ENCODE measurements at regions not wholly inside any gene's neighbourhood (a gene's known extent, or its start where the extent isn't known, plus 50 kb on each side); places are given as distances from the start of the nearest gene placed in this dataset.
"Not testable (repeated sequence)": the region's sequence is repeated elsewhere in the genome, so short reads cannot be mapped to it uniquely, and the experiment has no call there.

GRCh38 chr2:240253583-240254145 is 113.2 kb upstream of the OTOS start:
- DNase-seq (ENCODE audit: low read depth in 2 of 2) = no peak

DNA sequence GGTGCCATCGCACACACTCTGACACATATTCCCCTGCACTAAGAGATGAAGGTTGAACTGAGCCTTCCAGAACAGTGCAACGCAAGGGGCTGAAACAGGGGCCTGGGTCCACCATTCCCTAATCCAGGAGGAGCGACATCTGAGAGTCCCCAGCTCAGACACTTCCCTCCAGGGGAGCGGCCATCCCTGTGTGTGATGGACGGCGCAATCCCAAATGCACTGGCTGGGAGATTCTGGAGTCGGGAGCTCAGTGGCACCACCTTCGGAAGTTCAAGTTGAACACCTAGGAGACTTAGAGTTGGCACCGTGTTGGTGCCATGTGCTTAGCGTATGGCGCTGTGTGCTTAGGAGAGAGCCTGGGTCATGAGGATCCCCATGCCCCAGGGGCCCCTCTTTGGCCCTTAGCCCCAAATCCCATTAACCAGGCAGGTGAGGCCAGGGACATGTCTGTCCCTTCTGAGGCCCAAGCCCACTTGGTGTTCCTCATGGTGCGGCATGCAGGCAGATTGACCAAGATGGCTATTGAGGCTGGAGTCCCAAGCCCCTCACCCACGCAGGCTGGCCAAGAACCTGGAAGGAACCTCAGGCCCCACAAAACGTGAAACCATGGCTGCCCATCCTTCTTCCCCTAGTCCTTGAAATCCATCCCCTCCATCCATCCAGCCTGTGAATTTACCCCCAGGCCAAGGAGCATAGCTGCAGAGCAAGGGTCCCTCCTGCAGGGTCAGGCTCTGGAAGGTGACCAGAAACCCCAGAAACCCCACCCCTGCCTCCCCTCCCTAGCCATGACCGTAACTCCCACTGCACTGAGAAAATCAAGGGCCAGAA is 114.1 kb upstream of the OTOS start:
- no peak for DNase-seq (ENCODE audit: low read depth in 2 of 2)

DNA sequence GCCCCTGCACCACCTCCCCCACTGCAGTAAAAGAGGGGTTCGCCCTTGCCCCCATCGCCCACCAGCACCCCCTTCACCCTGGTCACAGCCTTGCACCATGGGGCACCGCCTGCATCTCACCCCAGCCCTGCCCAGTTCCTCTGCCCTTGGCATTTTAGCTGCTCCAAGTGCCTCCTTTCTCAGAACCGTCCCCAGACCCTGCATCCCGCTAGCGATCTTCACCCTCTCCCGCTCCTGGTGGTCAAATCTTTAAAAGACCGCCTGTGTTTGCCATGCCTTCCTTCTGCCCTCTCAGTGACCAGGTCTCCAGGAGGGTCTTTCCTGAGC is 114.7 kb upstream of the OTOS start:
- DNase-seq (ENCODE audit: low read depth in 2 of 2) = no peak

DNA sequence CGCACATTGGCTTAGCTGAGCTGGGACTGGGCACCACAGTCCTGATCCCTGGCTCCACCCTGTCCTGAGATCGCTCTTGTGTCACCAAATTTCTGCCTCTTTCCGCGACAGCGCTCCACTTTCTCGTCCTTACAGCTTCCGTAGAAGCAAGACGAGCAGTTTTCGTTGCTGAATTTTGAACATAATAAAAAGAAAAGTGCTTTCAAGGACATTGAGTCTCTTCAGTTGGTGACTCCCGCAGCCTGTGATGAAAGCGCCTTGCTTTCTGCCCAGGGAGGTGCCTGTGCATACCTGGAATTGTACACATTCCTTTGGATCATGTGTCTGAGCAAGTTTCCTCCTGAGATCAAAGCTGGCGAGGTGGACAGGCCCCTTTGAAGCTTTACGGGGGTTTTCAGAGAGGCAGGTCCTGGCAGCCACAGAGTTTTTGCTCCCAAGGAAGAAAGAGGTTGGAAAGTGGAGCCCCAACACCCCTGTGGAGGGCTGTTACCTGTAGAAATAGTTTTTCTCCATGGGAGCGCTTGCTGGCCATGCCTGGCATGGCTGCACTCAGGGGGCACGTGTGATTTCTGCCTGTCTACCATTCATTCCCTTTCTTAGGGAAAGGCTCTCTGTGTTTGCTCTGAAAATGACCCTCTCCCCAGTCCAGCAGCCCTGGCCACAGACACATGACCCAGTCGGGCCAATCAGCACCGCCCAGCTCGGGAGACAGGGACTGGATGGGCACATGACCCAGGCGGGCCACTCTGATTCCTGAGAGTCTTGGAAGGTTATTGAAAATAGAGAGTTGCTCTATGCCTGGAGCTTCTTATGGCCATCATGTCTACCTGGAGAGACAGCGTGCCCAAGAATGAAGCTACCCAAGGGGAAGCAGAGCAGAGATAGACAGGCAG is 115.6 kb upstream of the OTOS start:
- no peak for DNase-seq (ENCODE audit: low read depth in 2 of 2)

GRCh38 chr2:240256704-240257637 is 116.5 kb upstream of the OTOS start:
- no peak for DNase-seq (ENCODE audit: low read depth in 2 of 2)

GRCh38 chr2:240257940-240258580 is 117.6 kb upstream of the OTOS start:
- no peak for DNase-seq (ENCODE audit: low read depth in 2 of 2)

DNA sequence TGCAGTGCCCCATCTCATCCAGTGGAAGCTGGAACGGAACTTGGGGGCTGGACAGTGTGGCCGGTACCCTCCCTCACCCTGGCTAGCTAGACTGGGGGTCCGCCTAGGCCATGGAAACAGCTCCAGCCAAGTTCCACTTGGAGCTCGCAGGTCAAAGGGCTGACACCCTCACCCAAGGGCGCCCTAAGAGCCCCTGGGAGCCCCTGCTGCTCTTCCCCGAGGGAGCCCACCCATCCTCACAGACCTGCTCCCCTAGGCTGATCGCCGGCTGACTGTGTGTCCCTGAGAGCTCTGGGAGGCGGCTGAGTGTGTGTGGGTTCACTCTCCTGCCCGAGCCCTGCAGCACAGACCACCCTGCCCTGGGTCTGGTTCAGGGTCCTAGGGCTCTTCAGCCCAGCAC is 118.2 kb upstream of the OTOS start:
- no peak for DNase-seq (ENCODE audit: low read depth in 2 of 2)

DNA sequence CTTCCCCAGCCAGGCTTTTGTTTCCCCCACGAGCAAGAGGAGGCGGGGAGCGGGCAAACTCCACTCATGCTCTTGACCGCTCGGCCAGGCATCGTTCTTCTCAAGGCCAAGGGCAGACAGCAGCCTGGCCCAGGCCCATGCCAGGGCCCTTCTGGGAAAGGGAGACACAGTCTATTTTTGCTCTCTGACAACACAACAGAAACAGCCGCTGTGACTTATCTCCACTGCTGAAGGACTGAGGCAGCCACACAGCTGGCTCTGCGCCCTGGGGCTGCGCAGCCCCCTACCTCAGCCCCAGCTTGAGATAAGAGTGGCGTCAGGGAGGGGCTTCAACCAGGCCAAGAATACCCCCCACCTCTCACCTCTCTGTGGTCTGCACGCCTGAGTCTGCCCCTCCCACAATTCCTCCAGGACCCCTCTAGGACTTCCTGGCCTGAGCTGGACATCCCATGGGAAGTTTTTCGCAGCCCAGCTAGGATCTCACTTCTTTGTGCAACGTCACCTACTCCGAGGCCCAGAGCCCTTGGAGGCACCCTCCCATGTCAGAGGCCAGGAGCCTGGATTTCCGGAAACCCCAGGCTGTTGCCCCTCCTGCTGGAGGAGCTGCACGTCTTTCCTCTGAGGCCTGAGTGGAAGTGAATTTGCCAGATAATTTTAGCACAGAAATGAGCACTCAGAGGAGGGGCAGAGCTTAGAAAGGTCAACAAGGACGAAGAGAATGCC is 118.9 kb upstream of the OTOS start:
- DNase-seq (ENCODE audit: low read depth in 2 of 2) = no peak

DNA sequence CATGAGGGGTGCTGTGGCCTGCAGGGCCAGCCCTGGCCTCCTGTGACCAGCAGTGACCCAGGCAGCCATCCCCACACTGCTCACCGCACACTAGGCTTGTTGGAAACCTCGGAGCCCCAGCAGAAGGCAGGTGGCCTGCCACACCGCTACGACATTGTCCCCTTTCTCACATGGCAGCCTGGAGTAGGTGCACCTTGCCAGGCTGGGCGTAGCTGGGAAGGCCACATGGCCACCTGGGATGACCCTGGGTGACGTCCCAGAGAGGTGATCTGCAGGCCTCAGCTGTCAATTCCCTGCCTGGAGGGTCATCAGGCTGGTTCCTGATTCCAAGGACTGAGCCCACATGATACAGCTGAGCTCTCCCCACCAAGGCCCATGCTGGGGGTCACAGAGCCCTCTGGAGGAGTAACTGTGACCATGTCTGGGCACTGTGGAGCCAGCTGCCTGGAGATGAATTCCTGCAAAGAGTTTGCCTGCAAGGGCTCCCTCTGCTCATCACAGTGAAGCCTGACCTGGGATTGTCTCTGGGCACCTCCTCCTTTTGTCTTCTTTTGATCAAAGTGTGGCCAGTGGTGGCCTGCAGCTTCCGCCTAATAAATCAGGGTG is 119.6 kb upstream of the OTOS start:
- no peak for DNase-seq (ENCODE audit: low read depth in 2 of 2)

GRCh38 chr2:240260664-240261063 is 120.2 kb upstream of the OTOS start:
- no peak for DNase-seq (ENCODE audit: low read depth in 2 of 2)

DNA sequence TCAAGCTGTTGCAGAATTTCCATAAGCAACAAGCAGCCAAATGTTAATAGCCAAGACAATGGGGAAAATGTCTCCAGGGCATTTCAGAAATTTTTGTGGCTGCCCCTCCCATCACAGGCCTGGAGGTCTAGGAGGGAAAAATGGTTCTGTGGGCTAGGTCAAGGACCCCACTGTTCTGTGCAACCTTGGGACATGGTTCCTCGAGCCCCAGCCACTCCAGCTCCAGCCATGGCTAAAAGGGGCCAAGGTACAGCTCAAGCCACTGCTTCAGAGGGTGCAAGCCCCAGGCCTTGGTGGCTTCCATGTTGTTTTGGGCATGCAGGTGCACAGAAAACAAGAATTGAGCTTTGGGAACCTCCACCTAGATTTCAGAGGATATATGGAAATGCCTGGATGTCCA is 122.1 kb upstream of the OTOS start:
- not testable (repeated sequence) for DNase-seq (ENCODE audit: low read depth in 2 of 2)

GRCh38 chr2:240269380-240269779 is 128.9 kb upstream of the OTOS start:
- DNase-seq (ENCODE audit: low read depth in 2 of 2) = no peak

DNA sequence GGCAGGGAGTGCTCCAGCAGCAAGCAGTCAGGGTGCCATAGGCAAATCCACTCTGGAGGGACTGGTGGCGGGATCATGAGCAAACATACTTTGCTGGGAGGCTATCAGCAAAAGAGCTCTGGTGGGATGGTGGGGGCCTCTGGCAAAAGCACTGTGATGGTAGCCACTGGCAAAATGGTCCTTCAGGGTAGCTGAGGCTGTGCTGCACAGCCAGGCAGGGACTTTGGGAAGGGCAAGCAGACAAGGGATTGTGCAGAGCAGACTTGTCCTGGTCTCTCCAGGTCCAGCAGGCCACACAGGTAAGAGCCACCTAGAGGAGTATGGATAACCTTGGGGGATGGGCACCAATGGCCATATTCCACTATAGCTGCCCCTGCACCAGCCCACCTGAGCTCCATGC is 129.4 kb upstream of the OTOS start:
- no peak for DNase-seq (ENCODE audit: low read depth in 2 of 2)

DNA sequence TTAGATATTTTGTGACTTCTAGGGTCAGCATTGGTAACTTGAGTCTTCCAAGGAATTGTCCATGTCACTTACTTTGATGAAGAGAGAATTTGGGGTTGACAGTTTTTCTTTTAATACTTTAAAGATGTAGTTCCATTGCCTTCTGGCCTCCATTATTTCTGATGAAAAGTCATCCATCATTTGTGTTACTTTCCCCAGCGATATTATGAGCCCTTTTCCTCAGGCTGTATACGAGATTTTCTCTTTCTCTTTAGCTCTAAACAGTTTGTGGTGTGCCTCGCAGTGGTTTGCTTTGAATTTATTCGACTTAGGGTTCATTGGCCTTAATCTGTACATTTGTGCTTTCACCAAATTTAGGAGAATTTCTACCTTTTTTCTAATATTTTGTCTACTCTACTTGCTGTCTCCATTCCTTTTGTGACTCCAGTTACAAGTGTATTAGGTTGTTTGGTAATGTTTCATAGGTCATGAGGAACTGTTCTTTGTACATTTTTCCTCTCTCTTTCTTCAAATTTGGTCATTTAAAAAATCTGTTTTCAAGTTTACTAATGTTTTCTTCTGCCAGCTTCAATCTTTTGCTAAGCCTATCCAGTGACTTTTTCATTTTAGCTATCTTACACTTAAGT is 131.4 kb upstream of the OTOS start:
- no peak for DNase-seq (ENCODE audit: low read depth in 2 of 2)

GRCh38 chr2:240275386-240275785 is 134.9 kb upstream of the OTOS start:
- DNase-seq (ENCODE audit: low read depth in 2 of 2) = no peak

- no peak for DNase-seq (ENCODE audit: low read depth in 2 of 2)
Measured at GRCh38 chr2:240277073-240277806, 136.8 kb upstream of the OTOS start.

GRCh38 chr2:240277807-240278522 is 137.5 kb upstream of the OTOS start:
- DNase-seq (ENCODE audit: low read depth in 2 of 2) = no peak

- DNase-seq (ENCODE audit: low read depth in 2 of 2) = no peak
Measured at GRCh38 chr2:240278661-240279060, 138.2 kb upstream of the OTOS start.
